DOHH2 (cell line): ENCODE measurements at regions not wholly inside any gene's neighbourhood (a gene's known extent, or its start where the extent isn't known, plus 50 kb on each side); places are given as distances from the start of the nearest gene placed in this dataset.

ENCODE experiments used
- CTCF ChIP-seq: fragments of 200-600 bp; sonication (generic); IDR thresholded peaks from one replicate; pipeline ENCODE4 v1.5.1; 2014; ENCODE audit warnings: antibody characterized with exemption, mild to moderate bottlenecking, low read depth, low read length; ENCODE audit not compliant: poor library complexity, severe bottlenecking
- EZH2phosphoT487 ChIP-seq: fragments of 200-600 bp; sonication (generic); IDR thresholded peaks from 2 replicates; pipeline ENCODE4 v1.6.1; 2017; ENCODE audit warnings: borderline replicate concordance, mild to moderate bottlenecking, antibody characterized with exemption, low read length, moderate library complexity, mixed read lengths

DNA sequence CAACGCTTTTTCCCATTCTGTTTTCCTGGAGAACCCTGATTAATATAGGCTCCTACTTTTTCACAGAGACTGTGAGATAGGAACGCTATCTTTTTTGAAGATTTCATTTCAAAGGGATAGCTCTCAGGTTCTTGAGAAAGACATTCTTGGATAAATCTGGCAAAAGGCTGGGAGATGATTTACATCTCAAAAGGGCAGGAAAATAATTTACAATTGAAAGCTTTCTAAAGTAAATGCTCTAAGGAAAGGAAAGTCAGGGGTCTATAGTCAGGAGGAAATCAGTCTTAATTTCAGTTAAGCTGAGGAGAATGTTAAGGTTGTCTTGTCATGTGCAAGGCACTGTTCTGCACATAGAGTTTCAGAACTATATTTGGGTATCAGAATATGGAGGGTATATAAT lies 278.8 kb downstream of the KIF20B start:
- TF ChIP-seq CTCF (no peak), EZH2phosphoT487 (no peak)
